Bronchial epithelial cell (primary cell): ENCODE measurements at regions not wholly inside any gene's neighbourhood (a gene's known extent, or its start where the extent isn't known, plus 50 kb on each side); places are given as distances from the start of the nearest gene placed in this dataset.

ENCODE experiments used
- DNase-seq: peaks from one replicate; pipeline ENCODE4 v3.0.0-alpha.2; 2010; ENCODE audit warnings: low read depth
- FAIRE-seq: peaks from 2 replicates; lab custom pipeline; 2011; peaks lifted over from hg19 to GRCh38; lab: Jason Lieb, UNC
- H3K27me3 ChIP-seq: 2 replicates; pipeline ENCODE4 v1.5.1; 2011; ENCODE audit warnings: low read length; ENCODE audit not compliant: control insufficient read depth, insufficient read depth
- H3K36me3 ChIP-seq: 2 replicates; pipeline ENCODE4 v1.5.1; 2011; ENCODE audit warnings: low read length; ENCODE audit not compliant: control insufficient read depth, insufficient read depth
- H3K4me3 ChIP-seq: 2 replicates; pipeline ENCODE4 v1.5.1; 2011; ENCODE audit warnings: mild to moderate bottlenecking, low read depth, low read length, control low read depth
- TF ChIP-seq, protein P1 (sequence below): IDR thresholded peaks from 2 replicates; pipeline ENCODE4 v1.5.1; 2011; ENCODE audit warnings: mild to moderate bottlenecking, moderate library complexity, low read length, control low read depth, inconsistent platforms; ENCODE audit not compliant: insufficient read depth, severe bottlenecking

DNA sequence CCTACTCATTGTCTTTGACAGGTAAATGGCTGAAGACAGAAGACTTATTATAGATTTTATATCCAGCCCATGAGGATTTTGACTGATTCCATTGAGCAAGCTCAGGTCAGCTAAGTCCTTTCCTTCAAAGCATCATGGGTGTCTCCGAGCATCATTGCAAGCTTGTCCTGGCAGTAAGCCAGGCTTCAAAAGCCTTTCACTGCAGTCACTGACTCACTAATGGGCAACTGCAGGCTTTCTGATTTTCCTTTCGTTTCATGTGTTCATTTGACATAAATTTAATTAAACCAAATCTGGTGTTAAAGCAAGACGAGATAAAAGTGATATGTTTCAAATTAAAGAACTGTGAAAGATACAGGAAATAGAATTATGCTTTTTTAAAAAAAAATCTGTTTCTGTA lies 426.2 kb downstream of the ANXA1 start:
- FAIRE-seq (no peak), DNase-seq (peak; percentile 49)
- no peaks in the 10 kb centered on the region for H3K27me3 ChIP-seq
- no peak overlapping the region for H3K4me3 ChIP-seq
- TF ChIP-seq, protein P1, sequence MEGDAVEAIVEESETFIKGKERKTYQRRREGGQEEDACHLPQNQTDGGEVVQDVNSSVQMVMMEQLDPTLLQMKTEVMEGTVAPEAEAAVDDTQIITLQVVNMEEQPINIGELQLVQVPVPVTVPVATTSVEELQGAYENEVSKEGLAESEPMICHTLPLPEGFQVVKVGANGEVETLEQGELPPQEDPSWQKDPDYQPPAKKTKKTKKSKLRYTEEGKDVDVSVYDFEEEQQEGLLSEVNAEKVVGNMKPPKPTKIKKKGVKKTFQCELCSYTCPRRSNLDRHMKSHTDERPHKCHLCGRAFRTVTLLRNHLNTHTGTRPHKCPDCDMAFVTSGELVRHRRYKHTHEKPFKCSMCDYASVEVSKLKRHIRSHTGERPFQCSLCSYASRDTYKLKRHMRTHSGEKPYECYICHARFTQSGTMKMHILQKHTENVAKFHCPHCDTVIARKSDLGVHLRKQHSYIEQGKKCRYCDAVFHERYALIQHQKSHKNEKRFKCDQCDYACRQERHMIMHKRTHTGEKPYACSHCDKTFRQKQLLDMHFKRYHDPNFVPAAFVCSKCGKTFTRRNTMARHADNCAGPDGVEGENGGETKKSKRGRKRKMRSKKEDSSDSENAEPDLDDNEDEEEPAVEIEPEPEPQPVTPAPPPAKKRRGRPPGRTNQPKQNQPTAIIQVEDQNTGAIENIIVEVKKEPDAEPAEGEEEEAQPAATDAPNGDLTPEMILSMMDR: no peak
- no peaks in the 10 kb centered on the region for H3K36me3 ChIP-seq

DNA sequence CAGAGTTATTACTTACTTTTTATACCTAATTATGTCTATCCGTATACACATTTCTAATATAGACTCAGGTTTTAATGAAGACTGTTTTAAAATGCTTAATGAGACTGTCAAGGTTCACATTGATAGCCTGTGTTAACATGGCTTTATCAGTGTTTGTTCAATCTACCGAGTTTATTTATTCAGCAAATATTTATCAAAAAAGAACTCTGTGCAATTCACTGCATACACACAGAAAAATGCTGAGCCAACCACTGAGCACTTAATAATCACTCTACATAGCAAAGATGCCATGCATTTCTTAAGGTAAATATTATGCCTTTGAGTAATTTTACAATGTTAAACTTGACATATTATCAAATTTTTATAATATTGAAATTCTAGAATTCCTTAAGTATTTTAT lies 428.2 kb downstream of the ANXA1 start:
- Histone ChIP-seq H3K4me3 (no peak overlapping the region), H3K36me3 (no peaks in the 10 kb centered on the region), H3K27me3 (no peaks in the 10 kb centered on the region)
- no peak for FAIRE-seq
- DNase-seq: no peak
- TF ChIP-seq, protein P1: no peak

DNA sequence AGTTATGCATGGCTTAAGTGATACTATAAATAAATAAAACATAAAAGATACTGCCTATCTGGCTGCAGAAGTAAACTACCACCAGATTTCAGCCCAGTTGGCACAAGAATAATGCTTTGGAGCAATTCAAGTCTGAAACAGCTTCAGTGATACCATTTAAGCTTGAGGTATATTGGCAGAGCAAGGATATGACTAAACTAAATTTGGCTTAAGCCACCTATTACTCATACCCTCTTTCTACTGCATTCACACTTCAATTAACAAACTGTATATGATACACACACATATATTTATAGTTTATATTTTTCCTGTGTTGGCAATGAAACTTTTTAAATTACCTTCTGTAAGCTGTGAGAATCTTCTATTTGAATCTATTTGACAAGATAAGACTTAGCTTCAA lies 431.9 kb downstream of the ANXA1 start:
- TF ChIP-seq, protein P1: no peak
- FAIRE-seq (no peak), DNase-seq (peak; percentile 87)
- no peaks in the 10 kb centered on the region for H3K36me3 ChIP-seq
- H3K27me3 ChIP-seq: no peaks in the 10 kb centered on the region
- H3K4me3 ChIP-seq: no peak overlapping the region

DNA sequence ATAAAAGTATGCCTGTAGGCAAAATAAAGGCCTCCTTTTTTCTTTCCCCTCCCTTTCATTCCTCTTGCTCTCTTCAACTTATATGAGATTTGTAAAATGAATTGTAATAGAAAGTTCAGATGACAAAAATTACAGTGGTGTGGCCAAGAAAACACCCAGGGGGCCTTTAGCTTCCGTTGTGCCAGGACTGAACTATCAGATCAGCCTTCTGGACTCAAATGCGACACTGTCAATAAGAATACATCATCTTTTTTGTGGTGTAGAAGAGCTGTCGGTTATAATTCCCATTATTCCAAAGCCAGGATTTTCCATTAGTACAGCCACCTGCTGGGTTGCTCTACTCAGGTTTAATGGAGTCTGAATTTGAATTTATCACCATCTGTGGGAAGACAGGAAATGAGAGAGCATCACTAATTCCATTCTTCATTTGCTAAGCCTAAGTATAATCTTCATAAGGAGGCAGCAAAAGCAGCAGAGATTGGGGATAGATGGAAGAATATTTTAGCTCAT lies 443.4 kb downstream of the ANXA1 start:
- no peak overlapping the region for H3K4me3 ChIP-seq
- FAIRE-seq: no peak
- no peaks in the 10 kb centered on the region for H3K36me3 ChIP-seq
- no peak for DNase-seq
- TF ChIP-seq, protein P1: no peak
- H3K27me3 ChIP-seq: no peaks in the 10 kb centered on the region

DNA sequence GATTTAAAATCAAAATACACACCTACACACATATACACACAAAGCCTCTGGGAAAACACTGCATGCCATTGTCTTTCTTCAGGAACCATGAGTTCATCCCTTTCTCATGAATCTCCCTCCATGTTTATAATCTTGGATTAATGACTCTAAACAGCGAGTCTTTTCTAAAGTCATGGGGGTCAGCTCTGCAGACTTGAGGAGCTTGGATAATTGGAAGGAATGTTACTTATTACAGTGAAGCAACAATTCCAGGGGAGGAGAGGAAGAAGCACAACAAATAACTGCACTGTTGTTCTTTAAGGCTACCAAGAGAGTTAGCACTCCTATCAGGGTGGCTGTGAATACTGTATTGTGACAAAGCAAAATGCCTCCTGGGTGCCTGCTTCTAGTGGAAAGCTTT lies 444.7 kb downstream of the ANXA1 start:
- FAIRE-seq (no peak), DNase-seq (no peak)
- Histone ChIP-seq H3K4me3 (no peak overlapping the region), H3K36me3 (no peaks in the 10 kb centered on the region), H3K27me3 (no peaks in the 10 kb centered on the region)
- TF ChIP-seq, protein P1: no peak

DNA sequence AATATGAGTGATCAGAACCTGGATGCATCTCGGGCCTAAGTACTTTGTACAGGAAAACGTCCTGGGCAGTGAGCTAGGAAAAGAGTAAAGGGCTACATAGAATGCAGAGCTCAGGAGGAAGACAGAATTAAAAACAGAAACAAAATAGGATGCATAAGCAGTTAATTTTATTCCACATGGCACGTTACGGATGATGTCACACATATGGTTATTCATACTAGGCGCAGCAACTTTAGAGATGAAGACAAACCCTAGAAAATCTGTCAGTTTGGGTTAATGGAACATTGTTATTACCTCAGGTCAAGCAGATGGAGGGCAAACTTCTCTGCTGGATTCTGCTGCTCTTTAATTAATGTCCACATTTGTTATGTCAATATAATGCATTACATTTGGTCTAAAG lies 445.4 kb downstream of the ANXA1 start:
- Histone ChIP-seq H3K36me3 (no peaks in the 10 kb centered on the region), H3K4me3 (no peak overlapping the region), H3K27me3 (no peaks in the 10 kb centered on the region)
- TF ChIP-seq, protein P1: no peak
- DNase-seq (no peak), FAIRE-seq (no peak)
